AG09309 (cell line): ENCODE measurements at regions not wholly inside any gene's neighbourhood (a gene's known extent, or its start where the extent isn't known, plus 50 kb on each side); places are given as distances from the start of the nearest gene placed in this dataset.

Source experiments
- DNase-seq: peaks from one replicate; pipeline ENCODE4 v3.0.0-alpha.2; 2010; ENCODE audit warnings: low read depth
- H3K4me3 ChIP-seq: 2 replicates; pipeline ENCODE4 v1.5.1; 2011; ENCODE audit warnings: mild to moderate bottlenecking, low read depth, low read length, moderate library complexity; ENCODE audit not compliant: control insufficient read depth
- CTCF ChIP-seq: IDR thresholded peaks from 2 replicates; pipeline ENCODE4 v1.5.1; 2011; ENCODE audit warnings: mild to moderate bottlenecking, low read depth, low read length, inconsistent platforms; ENCODE audit not compliant: insufficient read depth, control insufficient read depth; ENCODE audit errors: missing control alignments

DNA sequence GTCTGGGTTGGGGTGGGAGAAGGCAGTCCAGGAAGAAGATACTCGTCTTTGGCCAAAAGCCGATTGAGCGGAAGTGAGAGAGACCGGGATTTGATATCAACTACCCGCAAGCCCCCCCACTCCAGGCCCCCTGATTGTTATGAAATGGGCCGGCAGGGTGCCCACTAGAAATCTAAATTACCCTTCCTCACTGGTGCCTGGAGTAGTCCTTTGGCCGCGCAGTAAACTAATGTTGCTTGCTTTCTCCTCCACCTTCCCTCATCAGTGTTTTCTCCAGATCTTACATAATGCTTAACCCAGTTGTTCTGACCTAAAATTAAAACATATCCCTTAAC is 119.2 kb upstream of the BARHL2 start:
- no peak overlapping the region for H3K4me3 ChIP-seq
- TF ChIP-seq CTCF = no peak
- no peak for DNase-seq

DNA sequence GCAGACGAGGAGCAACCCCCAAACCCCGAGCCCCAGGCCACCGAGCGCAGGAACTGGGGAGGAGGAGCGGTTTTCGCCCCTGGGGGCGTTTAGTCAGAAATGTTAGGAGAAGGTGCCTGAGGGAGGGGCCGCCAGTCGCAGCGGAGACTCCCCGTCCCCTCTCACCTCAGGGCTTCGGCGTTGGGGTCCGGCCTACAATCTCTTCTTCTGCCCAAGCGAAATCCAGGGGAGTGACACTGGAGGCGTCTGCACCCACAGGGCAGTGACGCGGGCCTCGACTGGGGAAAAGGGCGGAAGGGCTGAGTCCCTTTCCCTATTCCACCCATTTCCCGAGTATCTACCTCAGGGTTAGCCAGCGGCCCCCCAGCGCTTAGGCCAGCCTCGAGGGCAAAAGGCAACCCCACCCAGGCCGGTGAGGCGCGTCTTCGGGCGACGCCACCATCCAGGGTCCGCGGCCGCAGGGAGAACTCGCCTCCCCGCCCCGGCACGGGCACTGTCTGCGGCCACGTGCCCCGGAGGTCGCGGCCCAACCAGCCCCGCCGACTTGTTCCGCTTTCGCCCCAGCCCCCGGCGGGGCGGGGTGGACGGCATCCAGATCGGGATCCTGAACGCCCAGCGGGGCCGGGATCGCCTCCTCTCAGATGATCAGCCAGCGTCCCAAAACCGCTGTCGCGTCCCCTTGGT is 118.7 kb upstream of the BARHL2 start:
- no peak for TF ChIP-seq CTCF
- no peak for DNase-seq

GRCh38 chr1:90834886-90835660 is 118.0 kb upstream of the BARHL2 start:
- TF ChIP-seq CTCF = no peak
- peak; percentile 7 for DNase-seq
- H3K4me3 ChIP-seq = no peak overlapping the region

More for the DNA sequence above, 118.7 kb upstream of the BARHL2 start:
- H3K4me3 ChIP-seq = no peak overlapping the region

DNA sequence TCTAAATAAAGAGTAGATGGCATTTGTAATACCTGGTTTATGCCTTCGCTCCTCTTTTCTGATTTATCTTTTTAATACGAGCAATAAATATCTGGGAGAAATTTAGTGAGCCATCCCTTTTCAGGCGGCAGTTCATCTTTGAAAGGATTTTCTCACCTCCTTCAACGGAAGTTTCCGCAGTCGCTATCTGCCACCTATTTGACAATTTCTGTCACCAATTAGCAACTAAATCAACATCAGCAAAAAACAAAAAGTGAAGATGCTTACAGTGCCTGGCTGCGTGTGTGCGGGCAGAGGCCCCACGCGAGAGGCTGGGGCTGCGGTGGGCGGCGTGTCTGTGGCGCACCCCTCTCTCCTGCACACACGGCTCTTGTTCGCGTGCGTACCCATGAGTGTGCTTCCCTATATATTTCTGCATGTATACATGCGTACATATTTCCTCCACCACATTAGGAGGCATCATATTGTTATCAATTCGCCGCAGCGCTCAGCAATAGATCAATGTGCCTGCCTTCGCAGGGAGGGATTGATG is 117.3 kb upstream of the BARHL2 start:
- no peak for TF ChIP-seq CTCF

GRCh38 chr1:90833466-90834110 is 116.5 kb upstream of the BARHL2 start:
- DNase-seq = no peak
- H3K4me3 ChIP-seq = no peak overlapping the region
- TF ChIP-seq CTCF = no peak

More for the DNA sequence above, 117.3 kb upstream of the BARHL2 start:
- H3K4me3 ChIP-seq = no peak overlapping the region
- DNase-seq = no peak

DNA sequence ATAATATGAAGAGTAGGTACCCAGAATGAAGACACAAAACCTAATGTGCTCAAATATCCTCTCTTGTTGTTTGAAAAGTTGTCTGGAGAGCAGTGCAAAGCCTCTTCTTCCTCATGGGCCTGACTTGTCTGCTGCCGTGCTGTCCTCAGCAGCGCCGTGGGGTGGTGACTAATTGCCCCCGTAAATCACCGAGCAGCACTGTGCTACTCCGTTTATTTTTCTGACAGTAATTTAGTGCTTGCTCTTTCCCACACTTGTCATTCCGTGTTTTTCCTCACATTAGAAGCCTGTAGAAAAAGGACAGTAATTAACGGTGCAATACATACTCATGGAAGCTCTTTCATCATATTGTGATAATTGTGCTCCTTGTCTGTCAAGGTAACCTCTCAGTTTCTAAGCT is 114.8 kb upstream of the BARHL2 start:
- TF ChIP-seq CTCF = no peak
- DNase-seq = no peak
- no peak overlapping the region for H3K4me3 ChIP-seq
